ENCODE measurements at regions not wholly inside any gene's neighbourhood (a gene's known extent, or its start where the extent isn't known, plus 50 kb on each side); places are given as distances from the start of the nearest gene placed in this dataset.

- DNase-seq (ENCODE audit: low spot score) (no peak), ATAC-seq (no peak)
- 0 out of 2 replicates have a peak, but pooled peaks cover 4% of the 10 kb centered on the region for H3K27me3 Mint-ChIP-seq (ENCODE audit: low read depth)
- peaks cover 44% of the 10 kb centered on the region for H3K9me3 Mint-ChIP-seq
- H3K27ac Mint-ChIP-seq, result no peak overlapping the region
- peaks cover 27% of the 10 kb centered on the region for H3K36me3 Mint-ChIP-seq
- ChIA-PET CTCF (no interaction called here), POLR2A (no interaction called here)
- H3K4me1 Mint-ChIP-seq, result no peaks in the 10 kb centered on the region
- no peak overlapping the region for H3K4me3 Mint-ChIP-seq
- TF ChIP-seq FOXP4 (CRISPR knock-in tag; IDR thresholded peaks at IDR 0.05) (no peak), ESRRA (CRISPR knock-in tag; IDR thresholded peaks at IDR 0.05; ENCODE audit: borderline replicate concordance) (no peak), E2F5 (CRISPR knock-in tag; IDR thresholded peaks at IDR 0.05) (no peak), CBFB (CRISPR knock-in tag; IDR thresholded peaks at IDR 0.05; ENCODE audit: low read depth) (no peak), NR1H2 (CRISPR knock-in tag; IDR thresholded peaks at IDR 0.05) (no peak), ZNF423 (CRISPR knock-in tag; IDR thresholded peaks at IDR 0.05) (no peak), IRF1 (CRISPR knock-in tag; IDR thresholded peaks at IDR 0.05) (no peak), EMX1 (CRISPR knock-in tag; IDR thresholded peaks at IDR 0.05) (no peak), SMAD4 (CRISPR knock-in tag; IDR thresholded peaks at IDR 0.05) (no peak), AR (CRISPR knock-in tag; IDR thresholded peaks at IDR 0.05) (no peak), PRRX2 (CRISPR knock-in tag; IDR thresholded peaks at IDR 0.05) (no peak), AFF4 (CRISPR knock-in tag; IDR thresholded peaks at IDR 0.05; ENCODE audit: borderline replicate concordance) (no peak), OVOL2 (CRISPR knock-in tag; IDR thresholded peaks at IDR 0.05; ENCODE audit: borderline replicate concordance) (no peak), STAT6 (CRISPR knock-in tag; conservative IDR thresholded peaks at IDR 0.05; ENCODE audit: low read depth) (no peak), PREB (CRISPR knock-in tag; IDR thresholded peaks at IDR 0.05; ENCODE audit: borderline replicate concordance) (no peak), MXD4 (CRISPR knock-in tag; IDR thresholded peaks at IDR 0.05; ENCODE audit: borderline replicate concordance) (no peak), CTCF (IDR thresholded peaks at IDR 0.05) (no peak)
Observed at GRCh38 chr11:103651341-103651998, 385.0 kb upstream of the DDI1 start.
